T-helper 2 cell treated with Interferon-gamma antibody and Interleukin-4, amounts not matched to agents 5 μg/mL and 100 μg/mL, for 36 hours (primary cell): ENCODE measurements at regions not wholly inside any gene's neighbourhood (a gene's known extent, or its start where the extent isn't known, plus 50 kb on each side); places are given as distances from the start of the nearest gene placed in this dataset.
"Not testable (repeated sequence)": the region's sequence is repeated elsewhere in the genome, so short reads cannot be mapped to it uniquely, and the experiment has no call there.

Experiments
- DNase-seq: peaks from one replicate; pipeline ENCODE4 v3.0.0; 2021; ENCODE audit warnings: low spot score
- H3K27ac Mint-ChIP-seq: one replicate; pipeline ENCODE4 v1.8.0; 2021; ENCODE audit warnings: mild to moderate bottlenecking, mixed read lengths
- H3K27me3 Mint-ChIP-seq: one replicate; pipeline ENCODE4 v1.8.0; 2021; ENCODE audit warnings: low read depth, mixed read lengths
- H3K36me3 Mint-ChIP-seq: one replicate; pipeline ENCODE4 v1.8.0; 2021; ENCODE audit warnings: low read depth, mixed read lengths
- H3K4me1 Mint-ChIP-seq: one replicate; pipeline ENCODE4 v1.8.0; 2021; ENCODE audit warnings: low read depth, mixed read lengths
- H3K4me3 Mint-ChIP-seq: one replicate; pipeline ENCODE4 v1.8.0; 2022; ENCODE audit warnings: mild to moderate bottlenecking, moderate library complexity, mixed read lengths
- H3K9me3 Mint-ChIP-seq: one replicate; pipeline ENCODE4 v1.8.0; 2021; ENCODE audit warnings: mixed read lengths

- not testable (repeated sequence) for DNase-seq, H3K27ac Mint-ChIP-seq, H3K4me3 Mint-ChIP-seq, H3K4me1 Mint-ChIP-seq, H3K27me3 Mint-ChIP-seq, H3K36me3 Mint-ChIP-seq
- H3K9me3 Mint-ChIP-seq: peaks cover 10% of the 10 kb centered on the region
Observed at GRCh38 chr4:9582880-9583279, 138.7 kb downstream of the DEFB131A start.

GRCh38 chr4:9592010-9592409, 147.8 kb downstream of the DEFB131A start:
- H3K36me3 Mint-ChIP-seq: peaks cover 4% of the 10 kb centered on the region
- no peaks in the 10 kb centered on the region for H3K4me1 Mint-ChIP-seq
- no peaks in the 10 kb centered on the region for H3K9me3 Mint-ChIP-seq
- H3K27ac Mint-ChIP-seq: no peak overlapping the region
- no peak for DNase-seq
- peaks cover 3% of the 10 kb centered on the region for H3K27me3 Mint-ChIP-seq
- H3K4me3 Mint-ChIP-seq: no peak overlapping the region

DNA sequence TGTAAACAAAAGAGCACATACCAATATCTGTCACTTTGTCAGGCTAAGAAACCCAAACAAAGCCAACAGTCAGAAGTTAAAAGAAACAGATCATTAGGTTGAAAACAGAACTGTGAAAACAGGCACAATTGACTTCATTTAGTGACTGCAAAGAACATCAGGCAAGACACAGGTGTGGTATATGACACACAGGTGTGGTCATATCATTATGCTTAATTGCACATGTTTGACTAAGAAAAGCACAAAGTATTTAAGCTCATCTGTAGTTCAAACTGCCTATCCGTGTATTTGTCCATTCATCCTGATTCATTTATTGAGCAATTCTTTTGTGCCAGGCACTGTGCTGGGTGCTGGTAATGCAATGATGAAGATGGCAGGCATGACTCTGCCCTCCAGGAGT, 150.7 kb downstream of the DEFB131A start:
- no peak for DNase-seq
- H3K27me3 Mint-ChIP-seq: peaks cover 3% of the 10 kb centered on the region
- H3K4me1 Mint-ChIP-seq: no peaks in the 10 kb centered on the region
- peaks cover 7% of the 10 kb centered on the region for H3K36me3 Mint-ChIP-seq
- H3K9me3 Mint-ChIP-seq: no peaks in the 10 kb centered on the region
- H3K27ac Mint-ChIP-seq: no peak overlapping the region
- no peak overlapping the region for H3K4me3 Mint-ChIP-seq

DNA sequence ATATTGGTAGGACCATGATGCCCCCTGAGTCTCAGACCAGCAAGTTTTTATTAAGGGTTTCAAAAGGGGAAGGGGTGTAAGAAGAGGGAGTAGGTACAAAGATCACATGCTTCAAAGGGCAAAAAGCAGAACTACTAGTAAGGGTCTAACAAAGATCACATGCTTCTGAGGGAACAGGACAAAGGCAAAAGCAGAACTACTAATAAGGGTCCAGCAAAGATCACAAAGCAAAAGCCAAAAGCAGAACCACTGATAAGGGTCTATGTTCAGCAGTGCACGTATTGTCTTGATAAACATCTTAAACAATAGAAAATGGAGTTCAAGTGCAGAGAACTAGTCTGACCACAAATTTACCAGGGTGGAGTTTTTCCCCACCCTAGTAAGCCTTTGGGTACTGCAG, 151.3 kb downstream of the DEFB131A start:
- not testable (repeated sequence) for H3K27ac Mint-ChIP-seq, H3K4me1 Mint-ChIP-seq, H3K4me3 Mint-ChIP-seq, H3K9me3 Mint-ChIP-seq, H3K36me3 Mint-ChIP-seq, DNase-seq, H3K27me3 Mint-ChIP-seq

- no peak for DNase-seq
- Mint-ChIP-seq H3K27ac (no peak overlapping the region), H3K9me3 (no peaks in the 10 kb centered on the region), H3K27me3 (peaks cover 6% of the 10 kb centered on the region), H3K36me3 (peaks cover 7% of the 10 kb centered on the region), H3K4me3 (no peak overlapping the region), H3K4me1 (peaks cover 24% of the 10 kb centered on the region)
Observed at GRCh38 chr4:9599266-9599665, 155.1 kb downstream of the DEFB131A start.

GRCh38 chr4:9600246-9600645, 156.0 kb downstream of the DEFB131A start:
- peaks cover 7% of the 10 kb centered on the region for H3K36me3 Mint-ChIP-seq
- H3K4me1 Mint-ChIP-seq: peaks cover 33% of the 10 kb centered on the region
- peaks cover 6% of the 10 kb centered on the region for H3K27me3 Mint-ChIP-seq
- no peak for DNase-seq
- no peak overlapping the region for H3K4me3 Mint-ChIP-seq
- H3K9me3 Mint-ChIP-seq: no peaks in the 10 kb centered on the region
- H3K27ac Mint-ChIP-seq: no peak overlapping the region

DNA sequence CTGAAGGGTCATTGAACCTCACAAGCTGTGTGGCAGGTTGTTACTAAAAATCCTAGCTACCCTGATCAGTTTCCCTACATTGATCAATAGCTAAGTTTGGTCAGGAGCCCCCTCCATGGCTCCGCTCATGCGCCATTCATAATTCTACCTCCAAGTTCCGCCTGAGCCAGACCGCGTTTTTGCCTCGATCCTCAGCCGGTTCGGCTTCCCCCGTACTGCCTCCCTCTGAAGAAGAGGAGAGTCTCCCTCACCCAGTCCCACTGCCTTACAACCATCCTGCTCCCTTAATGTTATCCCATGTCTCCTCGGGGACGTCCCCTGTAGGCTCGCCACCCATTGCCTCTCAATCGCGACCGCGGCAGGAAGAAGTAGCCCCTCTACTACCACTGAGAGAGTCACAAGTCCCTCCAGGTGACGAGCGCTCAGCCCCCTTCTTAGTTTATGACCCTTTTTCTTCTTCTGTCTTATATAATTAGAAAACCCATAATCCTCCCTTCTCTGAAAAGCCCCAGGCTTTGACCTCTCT, 158.2 kb downstream of the DEFB131A start:
- Mint-ChIP-seq H3K27ac (no peak overlapping the region), H3K27me3 (peaks cover 3% of the 10 kb centered on the region), H3K36me3 (peaks cover 3% of the 10 kb centered on the region), H3K4me1 (peaks cover 41% of the 10 kb centered on the region), H3K9me3 (no peaks in the 10 kb centered on the region), H3K4me3 (peak overlapping the region; percentile 4)
- DNase-seq: no peak

- peaks cover 48% of the 10 kb centered on the region for H3K4me1 Mint-ChIP-seq
- not testable (repeated sequence) for H3K36me3 Mint-ChIP-seq, H3K27me3 Mint-ChIP-seq, H3K9me3 Mint-ChIP-seq
- peak; percentile 40 for DNase-seq
- peak overlapping the region; percentile 91 for H3K4me3 Mint-ChIP-seq
- H3K27ac Mint-ChIP-seq: peak overlapping the region; percentile 99
Observed at GRCh38 chr4:9604031-9604892, 160.0 kb downstream of the DEFB131A start.

- Mint-ChIP-seq H3K4me3 (peak overlapping the region; percentile 91), H3K27ac (peak overlapping the region; percentile 99), H3K4me1 (peaks cover 48% of the 10 kb centered on the region)
- H3K9me3 Mint-ChIP-seq, H3K36me3 Mint-ChIP-seq, H3K27me3 Mint-ChIP-seq: not testable (repeated sequence)
- DNase-seq: peak; percentile 17
Observed at GRCh38 chr4:9604893-9605190, 160.6 kb downstream of the DEFB131A start.

DNA sequence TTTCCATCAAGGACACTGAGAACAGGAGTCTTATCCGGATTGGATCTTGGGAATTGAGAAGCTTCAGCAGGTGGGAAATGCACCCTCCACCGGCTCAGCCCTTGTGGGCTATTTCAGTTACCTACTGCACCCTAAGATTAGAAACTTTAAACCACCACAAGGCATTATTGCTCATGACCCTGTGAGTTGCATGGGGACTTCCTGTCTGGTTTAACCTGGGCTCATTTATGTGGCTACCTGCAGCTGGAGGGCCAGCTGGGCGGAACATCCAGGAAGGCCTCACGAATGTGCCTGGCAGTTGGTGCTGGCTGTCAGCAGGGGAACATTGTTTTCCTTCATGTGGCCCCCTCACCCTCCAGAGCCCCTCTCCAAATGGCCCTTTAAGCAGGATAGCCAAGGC, 164.1 kb downstream of the DEFB131A start:
- Mint-ChIP-seq H3K4me3 (no peak overlapping the region), H3K9me3 (no peaks in the 10 kb centered on the region), H3K27ac (peak overlapping the region; percentile 17), H3K36me3 (no peaks in the 10 kb centered on the region), H3K4me1 (peaks cover 29% of the 10 kb centered on the region), H3K27me3 (no peaks in the 10 kb centered on the region)
- no peak for DNase-seq

DNA sequence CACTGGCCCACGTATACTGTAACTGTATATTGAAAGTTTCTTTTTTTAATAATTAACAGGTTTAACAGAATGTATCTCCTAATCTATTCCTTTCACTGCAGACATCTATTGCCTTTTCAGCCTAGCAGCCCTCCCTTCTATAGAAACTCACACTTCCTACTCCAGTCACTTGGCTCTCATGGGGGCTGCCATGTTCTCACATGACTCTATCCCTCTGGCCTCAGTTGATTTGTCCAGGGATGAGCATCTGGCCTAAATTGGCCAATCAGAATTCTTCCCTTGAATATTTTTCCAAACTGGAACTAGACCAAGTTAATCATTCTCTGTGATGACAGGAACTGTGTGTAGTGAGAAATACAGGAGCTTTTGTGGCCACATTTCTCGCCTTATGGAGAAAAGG, 166.1 kb downstream of the DEFB131A start:
- H3K9me3 Mint-ChIP-seq, H3K4me3 Mint-ChIP-seq, H3K36me3 Mint-ChIP-seq, H3K27ac Mint-ChIP-seq, H3K27me3 Mint-ChIP-seq, DNase-seq: not testable (repeated sequence)
- peaks cover 14% of the 10 kb centered on the region for H3K4me1 Mint-ChIP-seq

DNA sequence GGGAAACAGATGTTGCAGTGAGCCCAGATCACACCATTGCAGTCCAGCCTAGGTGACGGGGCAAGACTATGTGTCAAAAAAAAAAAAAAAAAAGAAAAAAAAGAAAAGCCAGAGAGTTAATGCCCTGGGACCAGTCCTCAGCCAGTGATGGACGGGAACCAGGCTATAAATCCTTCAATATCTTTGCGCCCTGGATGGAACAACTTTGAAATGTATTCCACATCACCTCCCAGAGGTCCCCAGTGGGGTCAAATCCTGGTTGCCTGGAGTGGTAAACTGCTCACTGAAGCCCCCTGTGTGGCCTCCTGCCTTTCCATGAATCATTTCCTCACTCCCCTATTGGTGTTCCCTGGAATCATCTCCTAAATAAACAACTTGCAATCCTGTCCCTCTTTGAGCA, 166.9 kb downstream of the DEFB131A start:
- Mint-ChIP-seq H3K4me1 (peaks cover 7% of the 10 kb centered on the region), H3K9me3 (no peaks in the 10 kb centered on the region), H3K4me3 (no peak overlapping the region), H3K27me3 (no peaks in the 10 kb centered on the region), H3K36me3 (no peaks in the 10 kb centered on the region), H3K27ac (no peak overlapping the region)
- no peak for DNase-seq

DNA sequence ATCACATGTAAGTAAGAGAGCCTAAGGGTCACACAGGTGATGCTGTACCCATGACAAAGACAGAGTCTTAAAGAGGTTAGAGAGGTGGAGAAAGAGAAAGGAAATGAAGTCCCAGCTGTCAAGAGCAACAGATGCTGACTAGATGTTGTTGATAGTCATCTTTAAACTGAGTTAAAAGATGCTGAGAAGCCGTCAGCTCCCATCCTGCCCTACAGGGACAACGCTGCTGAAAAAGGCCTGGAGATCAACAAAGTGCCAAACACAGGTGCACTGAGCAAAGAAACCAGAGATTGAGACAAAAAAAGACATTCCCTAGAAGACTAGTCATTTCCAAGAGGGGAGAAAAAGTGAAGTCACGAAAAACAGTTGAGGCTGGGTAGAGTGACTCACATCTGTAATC, 145.0 kb upstream of the DRD5 start:
- DNase-seq, H3K4me3 Mint-ChIP-seq, H3K9me3 Mint-ChIP-seq, H3K27ac Mint-ChIP-seq, H3K27me3 Mint-ChIP-seq, H3K36me3 Mint-ChIP-seq, H3K4me1 Mint-ChIP-seq: not testable (repeated sequence)

DNA sequence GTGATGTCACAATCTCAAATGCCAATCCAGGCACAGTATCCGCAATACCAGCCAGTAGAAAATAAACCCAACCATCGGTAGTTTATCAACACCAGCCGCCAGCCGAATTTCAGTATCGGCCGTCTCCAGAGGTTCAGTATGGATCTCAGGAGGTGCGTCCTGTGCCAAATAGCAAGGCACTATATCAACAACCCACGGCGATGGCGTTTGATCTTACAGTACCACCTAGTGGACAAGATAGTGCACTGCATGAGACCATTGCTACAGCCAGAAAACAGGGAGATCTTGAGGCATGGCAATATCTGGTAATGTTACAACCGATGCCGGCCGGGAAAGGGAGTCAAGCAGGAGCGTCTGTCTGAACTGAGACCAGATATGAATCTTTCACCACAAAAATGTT, 121.8 kb upstream of the DRD5 start:
- H3K36me3 Mint-ChIP-seq, H3K9me3 Mint-ChIP-seq, DNase-seq, H3K27ac Mint-ChIP-seq, H3K27me3 Mint-ChIP-seq, H3K4me3 Mint-ChIP-seq, H3K4me1 Mint-ChIP-seq: not testable (repeated sequence)

- not testable (repeated sequence) for H3K4me3 Mint-ChIP-seq, H3K27ac Mint-ChIP-seq, H3K9me3 Mint-ChIP-seq, H3K4me1 Mint-ChIP-seq, H3K27me3 Mint-ChIP-seq, DNase-seq, H3K36me3 Mint-ChIP-seq
Observed at GRCh38 chr4:9660955-9661354, 120.5 kb upstream of the DRD5 start.
